SK-N-SH (cell line): ENCODE measurements at regions not wholly inside any gene's neighbourhood (a gene's known extent, or its start where the extent isn't known, plus 50 kb on each side); places are given as distances from the start of the nearest gene placed in this dataset.

ENCODE experiments used
- CTCF ChIA-PET: fragments of 300-600, 350-600 bp; formaldehyde crosslinking; extraction: SDS; loops from one replicate; lab custom pipeline; 2021; lab: Yijun Ruan, JAX
- POLR2A ChIA-PET: fragments of 350-600 bp; sonication (Branson Sonifier 250); formaldehyde crosslinking; extraction: SDS; loops from one replicate; lab custom pipeline; 2020; ENCODE audit warnings: antibody characterized with exemption, inconsistent platforms; lab: Yijun Ruan, JAX
- DNase-seq: peaks from one replicate; pipeline ENCODE4 v3.0.0; 2012
- H2AFZ ChIP-seq: fragments of 200-600 bp; sonication (generic); 2 replicates; pipeline ENCODE4 v1.8.1; 2016; ENCODE audit warnings: antibody characterized with exemption, mild to moderate bottlenecking, low read depth
- H3F3A ChIP-seq: fragments of 200-600 bp; sonication (generic); replicated peaks from 2 replicates; pipeline ENCODE3; 2016; ENCODE audit warnings: antibody characterized with exemption, mild to moderate bottlenecking; ENCODE audit not compliant: insufficient read depth
- H3K27ac ChIP-seq, 2 experiments: fragments of 200-500 bp in 1 of 2; fragments of 200-600 bp in 1 of 2; sonication (Bioruptor generic) in 1 of 2; sonication (generic), shearing (Covaris generic) in 1 of 2; 2 replicates each; pipeline versions ENCODE4 v1.5.1 to v1.6.1; 2014 to 2016; ENCODE audit warnings: low read depth in 2 of 2, inconsistent platforms in 1 of 2, low read length in 1 of 2, mild to moderate bottlenecking in 1 of 2, mixed read lengths in 1 of 2
- H3K27me3 ChIP-seq: fragments of 200-600 bp; sonication (generic), shearing (Covaris generic); 2 replicates; pipeline ENCODE4 v1.6.1; 2016; ENCODE audit warnings: mixed run types; ENCODE audit not compliant: insufficient read depth
- H3K36me3 ChIP-seq, 2 experiments: fragments of 200-500 bp in 1 of 2; fragments of 200-600 bp in 1 of 2; sonication (Bioruptor generic) in 1 of 2; sonication (generic) in 1 of 2; replicated peaks in 1 of 2; 2 replicates each; pipeline versions ENCODE3 to v1.5.1; 2014 to 2016; ENCODE audit warnings: low read length in 1 of 2, mild to moderate bottlenecking in 1 of 2; ENCODE audit not compliant: insufficient read depth in 2 of 2, control insufficient read depth in 1 of 2
- H3K4me1 ChIP-seq, 2 experiments: fragments of 200-500 bp in 1 of 2; fragments of 200-600 bp in 1 of 2; sonication (Bioruptor generic) in 1 of 2; sonication (generic), shearing (Covaris generic) in 1 of 2; 2 replicates each; pipeline versions ENCODE4 v1.5.1 to v1.6.1; 2014 to 2016; ENCODE audit warnings: low read depth in 1 of 2, low read length in 1 of 2, mixed run types in 1 of 2; ENCODE audit not compliant: insufficient read depth in 2 of 2, control insufficient read depth in 1 of 2
- H3K4me2 ChIP-seq: fragments of 200-600 bp; sonication (generic), shearing (Covaris generic); 2 replicates; pipeline ENCODE4 v1.6.1; 2017; ENCODE audit warnings: mixed run types
- H3K4me3 ChIP-seq, 2 experiments: fragments of 200-500 bp in 1 of 2; fragments of 200-600 bp in 1 of 2; sonication (Bioruptor generic) in 1 of 2; sonication (generic), shearing (Covaris generic) in 1 of 2; 2 replicates each; pipeline versions ENCODE4 v1.5.1 to v1.8.1; 2014 to 2016; ENCODE audit warnings: low read depth in 2 of 2, inconsistent platforms in 1 of 2, low read length in 1 of 2, mild to moderate bottlenecking in 1 of 2, mixed read lengths in 1 of 2, moderate library complexity in 1 of 2
- H3K79me2 ChIP-seq: fragments of 200-600 bp; sonication (generic); 2 replicates; pipeline ENCODE4 v1.8.1; 2017; ENCODE audit warnings: mild to moderate bottlenecking; ENCODE audit not compliant: insufficient read depth
- H3K9ac ChIP-seq: fragments of 200-600 bp; sonication (generic); 2 replicates; pipeline ENCODE4 v1.6.1; 2017; ENCODE audit warnings: mixed run types
- H3K9me2 ChIP-seq: fragments of 200-600 bp; sonication (generic); 2 replicates; pipeline ENCODE4 v1.6.1; 2017; ENCODE audit warnings: mixed run types
- H3K9me3 ChIP-seq: fragments of 200-600 bp; sonication (generic); 2 replicates; pipeline ENCODE4 v1.6.1; 2017; ENCODE audit warnings: mixed run types, mild to moderate bottlenecking, moderate library complexity
- H4K20me1 ChIP-seq: fragments of 200-600 bp; sonication (generic); 2 replicates; pipeline ENCODE4 v1.6.1; 2017; ENCODE audit warnings: mild to moderate bottlenecking, mixed run types; ENCODE audit not compliant: insufficient read depth
- EZH2phosphoT487 ChIP-seq: fragments of 200-600 bp; sonication (generic); IDR thresholded peaks from 2 replicates; pipeline ENCODE4 v1.6.1; 2017; ENCODE audit warnings: low read depth, mixed run types, mild to moderate bottlenecking, antibody characterized with exemption, moderate library complexity, borderline replicate concordance
- FOXJ3 ChIP-seq: sonication (generic); formaldehyde crosslinking; IDR thresholded peaks from 2 replicates; pipeline ENCODE4 v1.5.1; 2020; ENCODE audit warnings: mild to moderate bottlenecking, missing genetic modification reagents
- GABPA ChIP-seq: IDR thresholded peaks from 2 replicates; pipeline ENCODE4 v1.4.0; 2012; ENCODE audit warnings: low read depth, mild to moderate bottlenecking
- GATA2 ChIP-seq: sonication (generic); formaldehyde crosslinking; IDR thresholded peaks from 2 replicates; pipeline ENCODE4 v1.5.0; 2020; ENCODE audit warnings: mild to moderate bottlenecking, missing genetic modification reagents
- MAX ChIP-seq: IDR thresholded peaks from 2 replicates; pipeline ENCODE4 v1.4.0; 2012; ENCODE audit warnings: low read depth
- PBX3 ChIP-seq: IDR thresholded peaks from 2 replicates; pipeline ENCODE4; 2012
- RAD21 ChIP-seq: IDR thresholded peaks from 2 replicates; pipeline ENCODE4 v1.6.1; 2012; ENCODE audit warnings: mild to moderate bottlenecking, low read length
- REST ChIP-seq: IDR thresholded peaks from 2 replicates; pipeline ENCODE4 v1.6.1; 2012; ENCODE audit warnings: mild to moderate bottlenecking, low read depth, low read length, moderate library complexity
- RXRA ChIP-seq: IDR thresholded peaks from 2 replicates; pipeline ENCODE4 v1.4.0; 2012; ENCODE audit warnings: low read depth, mild to moderate bottlenecking, borderline replicate concordance
- SIN3A ChIP-seq: IDR thresholded peaks from 2 replicates; pipeline ENCODE4 v1.6.1; 2012; ENCODE audit warnings: low read depth, mild to moderate bottlenecking, low read length, moderate library complexity, borderline replicate concordance
- TAF1 ChIP-seq: IDR thresholded peaks from 2 replicates; pipeline ENCODE4 v1.6.1; 2012; ENCODE audit warnings: low read depth, mild to moderate bottlenecking, low read length, moderate library complexity, borderline replicate concordance
- TEAD4 ChIP-seq: IDR thresholded peaks from 2 replicates; pipeline ENCODE4 v1.4.0; 2012; ENCODE audit warnings: mild to moderate bottlenecking, borderline replicate concordance; ENCODE audit not compliant: insufficient read depth
- USF1 ChIP-seq: IDR thresholded peaks from 2 replicates; pipeline ENCODE4 v1.4.0; 2012; ENCODE audit warnings: low read depth, borderline replicate concordance
- YY1 ChIP-seq: IDR thresholded peaks from 2 replicates; pipeline ENCODE4 v1.4.0; 2012; ENCODE audit warnings: low read depth, mild to moderate bottlenecking
- WGBS: methylation state at CpG from one replicate; pipeline ENCODE4 v1.1.6; 2017; ENCODE audit warnings: low lambda C conversion rate; 5-methylcytosine and 5-hydroxymethylcytosine counted together
- TF ChIP-seq, protein P1 (sequence below): fragments of 150-350 bp; IDR thresholded peaks from 2 replicates; pipeline ENCODE4 v1.6.1; 2016; ENCODE audit warnings: mild to moderate bottlenecking, low read depth, low read length

- Histone ChIP-seq H4K20me1 (no peaks in the 10 kb centered on the region), H3K79me2 (no peaks in the 10 kb centered on the region), H3K27ac (no peak overlapping the region), H3K27me3 (peaks cover 6% of the 10 kb centered on the region; the same call in 1 of the 2 replicates), H3K36me3 (no peaks in the 10 kb centered on the region), H3F3A (no peaks in the 10 kb centered on the region), H3K9ac (no peak overlapping the region), H3K4me3 (no peak overlapping the region), H3K4me2 (no peak overlapping the region), H3K9me2 (no peaks in the 10 kb centered on the region), H3K9me3 (no peaks in the 10 kb centered on the region), H2AFZ (no peak overlapping the region), H3K4me1 (no peaks in the 10 kb centered on the region)
- ChIA-PET POLR2A (no interaction called here), CTCF (interaction anchor here (1.0 kb wide), 1 partner anchor 14 kb away, joined by 3 read pairs; no protein-coding TSS in a partner anchor)
- TF ChIP-seq SIN3A (no peak), GATA2 (no peak), PBX3 (no peak), GABPA (no peak), FOXJ3 (CRISPR knock-in tag) (no peak), MAX (no peak), REST (no peak), RXRA (no peak), USF1 (no peak), TAF1 (no peak), YY1 (no peak), RAD21 (no peak), EZH2phosphoT487 (no peak), TEAD4 (no peak)
- TF ChIP-seq, protein P1, sequence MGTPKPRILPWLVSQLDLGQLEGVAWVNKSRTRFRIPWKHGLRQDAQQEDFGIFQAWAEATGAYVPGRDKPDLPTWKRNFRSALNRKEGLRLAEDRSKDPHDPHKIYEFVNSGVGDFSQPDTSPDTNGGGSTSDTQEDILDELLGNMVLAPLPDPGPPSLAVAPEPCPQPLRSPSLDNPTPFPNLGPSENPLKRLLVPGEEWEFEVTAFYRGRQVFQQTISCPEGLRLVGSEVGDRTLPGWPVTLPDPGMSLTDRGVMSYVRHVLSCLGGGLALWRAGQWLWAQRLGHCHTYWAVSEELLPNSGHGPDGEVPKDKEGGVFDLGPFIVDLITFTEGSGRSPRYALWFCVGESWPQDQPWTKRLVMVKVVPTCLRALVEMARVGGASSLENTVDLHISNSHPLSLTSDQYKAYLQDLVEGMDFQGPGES: no peak
- DNase-seq: no peak
- WGBS: 6% methylated on average over 2 of the region's 2 CpGs
These were observed 116.2 kb upstream of the COL8A1 start for GRCh38 chr3:99522147-99522546.
